IPS-18a (cell line): ENCODE measurements at regions not wholly inside any gene's neighbourhood (a gene's known extent, or its start where the extent isn't known, plus 50 kb on each side); places are given as distances from the start of the nearest gene placed in this dataset.

Experiments
- H3K27ac ChIP-seq: one replicate; pipeline ENCODE4 v1.5.1; 2013; ENCODE audit warnings: low read length
- H3K27me3 ChIP-seq: one replicate; pipeline ENCODE4 v1.6.1; 2013; ENCODE audit warnings: mild to moderate bottlenecking, low read length; ENCODE audit not compliant: control insufficient read depth, insufficient read depth
- H3K36me3 ChIP-seq: one replicate; pipeline ENCODE4 v1.6.1; 2013; ENCODE audit warnings: low read depth, low read length; ENCODE audit not compliant: control insufficient read depth
- H3K4me1 ChIP-seq: one replicate; pipeline ENCODE4 v1.6.1; 2013; ENCODE audit warnings: low read depth, low read length; ENCODE audit not compliant: control insufficient read depth
- H3K4me3 ChIP-seq: one replicate; pipeline ENCODE4 v1.5.1; 2013; ENCODE audit warnings: low read length
- H3K9ac ChIP-seq: one replicate; pipeline ENCODE4 v1.6.1; 2013; ENCODE audit warnings: mild to moderate bottlenecking, low read length, moderate library complexity
- H3K9me3 ChIP-seq: one replicate; pipeline ENCODE4 v1.6.1; 2013; ENCODE audit warnings: low read depth, low read length; ENCODE audit not compliant: control insufficient read depth

DNA sequence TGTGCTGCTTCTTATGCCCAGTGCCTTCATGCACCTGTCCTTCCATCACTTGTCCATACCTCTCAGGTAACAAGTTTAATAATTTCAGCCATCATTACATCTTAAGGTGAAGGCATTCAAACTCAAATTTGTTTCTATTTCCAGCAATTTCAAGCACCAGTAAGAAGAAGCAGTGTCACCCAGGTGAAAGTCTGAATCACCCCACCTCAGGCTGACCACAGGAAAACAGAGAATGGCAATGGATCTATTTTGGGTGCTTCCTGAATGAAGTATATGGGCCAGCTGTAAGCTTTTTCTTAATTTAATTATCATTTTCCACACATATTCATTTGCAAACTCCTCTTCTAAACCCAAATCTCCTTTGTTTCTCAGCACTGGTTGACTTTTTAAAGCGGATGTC lies 372.7 kb upstream of the SOX11 start:
- Histone ChIP-seq H3K4me3 (no peak overlapping the region), H3K4me1 (no peaks in the 10 kb centered on the region), H3K27ac (no peak overlapping the region), H3K27me3 (no peaks in the 10 kb centered on the region), H3K9me3 (no peaks in the 10 kb centered on the region), H3K9ac (no peak overlapping the region), H3K36me3 (no peaks in the 10 kb centered on the region)

DNA sequence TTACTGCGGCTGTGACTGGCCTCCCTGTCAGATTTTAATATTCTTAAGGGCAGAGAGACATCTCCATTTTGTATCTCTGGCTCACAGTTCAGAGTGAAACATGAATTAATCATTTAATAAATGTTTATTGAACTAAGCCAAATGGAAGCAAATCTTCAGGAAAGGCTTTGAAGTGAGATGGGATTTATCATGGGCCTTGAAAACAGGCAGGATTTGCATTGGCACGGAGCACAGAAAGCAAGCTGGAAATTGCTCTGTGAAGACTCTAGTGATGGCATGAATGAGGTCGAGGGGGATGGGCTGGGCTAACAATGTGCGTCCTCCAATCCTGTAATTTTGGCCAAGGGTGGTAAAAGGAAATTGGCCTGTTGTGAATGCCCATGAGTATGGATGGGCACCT lies 369.8 kb upstream of the SOX11 start:
- no peaks in the 10 kb centered on the region for H3K9me3 ChIP-seq
- no peak overlapping the region for H3K9ac ChIP-seq
- no peak overlapping the region for H3K4me3 ChIP-seq
- no peaks in the 10 kb centered on the region for H3K4me1 ChIP-seq
- no peak overlapping the region for H3K27ac ChIP-seq
- H3K36me3 ChIP-seq, result no peaks in the 10 kb centered on the region
- no peaks in the 10 kb centered on the region for H3K27me3 ChIP-seq

DNA sequence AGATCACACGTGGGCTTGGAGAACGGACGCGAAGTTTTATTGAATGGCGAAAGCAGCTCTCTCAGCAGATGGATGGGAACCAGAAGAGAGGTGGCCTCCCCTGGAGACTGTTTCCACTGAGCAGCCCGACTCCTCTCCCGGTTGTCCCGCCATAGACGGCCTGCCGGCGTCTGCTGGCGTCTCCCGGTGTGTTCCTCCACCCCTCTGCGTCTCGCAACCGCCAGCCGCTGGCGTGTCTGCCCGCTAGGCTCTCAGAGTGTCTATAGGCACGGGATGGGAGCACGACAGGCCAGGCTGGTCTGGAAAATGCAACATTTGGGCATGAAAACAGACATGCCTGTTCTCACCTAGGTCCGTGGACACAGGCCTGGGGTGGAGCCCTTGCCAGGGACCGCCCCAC lies 366.7 kb upstream of the SOX11 start:
- Histone ChIP-seq H3K9me3 (no peaks in the 10 kb centered on the region), H3K36me3 (no peaks in the 10 kb centered on the region), H3K9ac (no peak overlapping the region), H3K27ac (no peak overlapping the region), H3K4me3 (no peak overlapping the region), H3K4me1 (no peaks in the 10 kb centered on the region), H3K27me3 (no peaks in the 10 kb centered on the region)

DNA sequence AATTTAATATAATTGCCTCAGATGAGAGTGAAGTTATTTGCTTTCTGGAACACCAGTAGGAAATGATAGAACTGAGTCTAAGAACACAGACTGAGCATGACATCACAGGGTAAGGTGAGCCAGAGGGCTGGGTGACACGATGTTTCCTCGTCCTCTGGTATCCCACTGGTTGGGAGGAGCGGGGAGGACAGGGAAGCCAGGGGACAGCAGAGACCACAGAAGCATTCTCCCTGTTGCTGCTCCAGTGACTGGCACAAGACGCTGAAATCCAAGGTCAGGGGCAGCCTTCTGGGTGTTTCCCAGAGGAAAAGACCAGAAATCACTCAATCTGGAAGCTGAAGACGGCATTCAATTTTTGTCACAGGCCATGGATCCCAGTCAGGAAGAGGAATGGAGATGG lies 363.4 kb upstream of the SOX11 start:
- no peaks in the 10 kb centered on the region for H3K9me3 ChIP-seq
- H3K4me3 ChIP-seq, result no peak overlapping the region
- no peaks in the 10 kb centered on the region for H3K4me1 ChIP-seq
- no peak overlapping the region for H3K27ac ChIP-seq
- no peaks in the 10 kb centered on the region for H3K27me3 ChIP-seq
- H3K36me3 ChIP-seq, result no peaks in the 10 kb centered on the region
- no peak overlapping the region for H3K9ac ChIP-seq

DNA sequence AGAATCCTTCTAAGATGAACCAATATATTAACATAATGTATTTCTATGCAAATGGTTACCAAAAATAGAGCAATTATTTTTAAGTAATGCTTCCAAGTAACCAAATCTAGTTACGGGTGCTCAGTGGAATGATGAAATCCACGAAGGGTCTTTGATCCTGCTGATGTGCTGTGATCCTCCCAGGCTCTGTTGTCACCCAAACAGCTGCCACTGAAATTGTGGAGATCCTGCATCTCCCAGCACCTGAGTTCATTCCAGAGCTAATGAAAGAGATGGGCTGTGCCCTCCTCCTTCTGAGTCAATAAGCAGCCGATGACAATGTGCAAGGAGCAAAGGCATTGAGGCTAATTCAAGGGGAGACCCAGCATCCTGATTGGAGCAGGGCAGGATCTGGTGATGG lies 362.4 kb upstream of the SOX11 start:
- no peaks in the 10 kb centered on the region for H3K36me3 ChIP-seq
- H3K27ac ChIP-seq, result no peak overlapping the region
- no peak overlapping the region for H3K4me3 ChIP-seq
- no peaks in the 10 kb centered on the region for H3K4me1 ChIP-seq
- no peak overlapping the region for H3K9ac ChIP-seq
- no peaks in the 10 kb centered on the region for H3K9me3 ChIP-seq
- no peaks in the 10 kb centered on the region for H3K27me3 ChIP-seq

DNA sequence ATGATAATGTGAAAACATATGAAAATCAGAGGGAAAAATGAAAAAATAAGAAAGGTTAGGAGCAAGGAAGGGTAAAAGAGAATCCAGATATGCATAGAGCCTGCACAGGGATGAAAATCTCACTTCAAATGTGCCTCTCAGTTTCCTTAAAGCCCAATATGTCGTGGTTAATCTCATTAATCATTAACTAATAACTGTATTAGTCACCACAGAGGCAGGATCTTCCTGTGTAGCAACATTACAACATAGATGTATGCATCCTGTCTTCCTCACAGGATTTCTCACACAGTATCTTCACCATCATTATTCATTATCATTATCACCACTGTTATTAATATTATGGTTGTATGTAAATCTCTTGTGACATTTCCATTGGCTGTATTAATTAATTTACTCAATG lies 361.2 kb upstream of the SOX11 start:
- no peaks in the 10 kb centered on the region for H3K4me1 ChIP-seq
- no peak overlapping the region for H3K9ac ChIP-seq
- no peaks in the 10 kb centered on the region for H3K9me3 ChIP-seq
- H3K27ac ChIP-seq, result no peak overlapping the region
- no peak overlapping the region for H3K4me3 ChIP-seq
- no peaks in the 10 kb centered on the region for H3K36me3 ChIP-seq
- H3K27me3 ChIP-seq, result no peaks in the 10 kb centered on the region

DNA sequence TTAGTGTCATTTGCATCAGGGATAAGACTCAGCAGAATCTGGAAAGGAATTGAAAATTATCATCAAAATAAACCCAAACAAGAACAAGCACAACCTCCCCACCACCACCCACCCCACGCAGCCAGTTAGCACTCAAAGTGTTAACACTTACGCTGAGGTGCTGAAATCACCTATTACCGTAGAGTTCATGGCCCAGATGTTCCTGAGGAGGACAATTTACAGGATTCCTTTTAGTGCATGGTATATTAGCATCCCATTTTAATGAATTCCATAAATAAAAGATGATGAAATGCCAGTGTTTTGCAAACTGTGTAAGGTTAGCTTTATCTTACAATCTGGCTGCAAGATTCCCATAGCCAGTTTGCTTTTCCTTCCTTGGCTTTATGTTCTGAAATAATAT lies 359.3 kb upstream of the SOX11 start:
- Histone ChIP-seq H3K9me3 (no peaks in the 10 kb centered on the region), H3K27me3 (no peaks in the 10 kb centered on the region), H3K36me3 (no peaks in the 10 kb centered on the region), H3K4me1 (no peaks in the 10 kb centered on the region), H3K9ac (no peak overlapping the region), H3K4me3 (no peak overlapping the region), H3K27ac (no peak overlapping the region)

DNA sequence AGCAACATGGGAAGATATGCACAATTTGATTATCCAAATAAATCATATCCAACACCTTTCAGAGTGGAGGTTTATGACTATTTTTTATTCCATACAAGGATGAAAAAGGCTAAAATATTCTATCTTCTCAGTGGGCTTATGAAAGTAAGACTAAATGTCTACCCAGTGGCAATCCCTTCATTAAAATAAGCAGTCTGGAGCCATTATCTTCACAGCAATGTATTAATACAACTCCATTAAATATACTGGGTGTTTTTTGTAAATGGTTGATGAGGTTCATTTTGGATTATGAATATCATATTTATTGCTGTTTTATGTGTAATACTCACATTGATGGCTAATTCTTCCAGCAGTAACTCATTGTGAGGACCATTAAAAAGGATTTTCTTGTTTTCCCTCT lies 352.7 kb upstream of the SOX11 start:
- Histone ChIP-seq H3K4me3 (no peak overlapping the region), H3K9ac (no peak overlapping the region), H3K4me1 (no peaks in the 10 kb centered on the region), H3K9me3 (no peaks in the 10 kb centered on the region), H3K36me3 (no peaks in the 10 kb centered on the region), H3K27ac (no peak overlapping the region), H3K27me3 (no peaks in the 10 kb centered on the region)

DNA sequence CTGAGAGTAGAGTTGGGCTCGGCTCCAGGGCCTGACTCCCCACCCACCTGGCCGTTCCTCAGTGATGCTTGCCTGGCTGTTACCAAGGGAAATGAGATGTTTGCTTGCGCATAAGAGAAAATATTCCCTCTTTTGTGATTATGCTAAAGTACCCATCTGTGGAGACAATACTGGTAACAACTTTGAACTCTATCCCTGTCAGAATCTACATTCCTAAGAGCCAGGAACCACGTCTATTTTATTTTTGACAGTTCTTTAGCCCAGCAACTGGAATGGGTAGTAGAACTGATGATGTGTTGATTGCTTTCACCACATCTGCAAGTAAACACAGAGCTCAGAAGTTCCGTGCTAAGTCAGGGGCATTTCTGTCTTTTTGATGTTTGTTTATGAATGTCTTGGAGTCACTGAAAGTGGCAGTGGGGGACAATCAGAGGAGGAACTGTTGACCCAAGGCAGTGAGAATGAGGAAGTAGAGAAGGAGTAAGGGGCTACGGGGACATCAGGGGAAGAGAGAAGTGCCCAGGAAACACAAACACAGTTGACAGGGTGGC lies 348.3 kb upstream of the SOX11 start:
- no peaks in the 10 kb centered on the region for H3K36me3 ChIP-seq
- no peak overlapping the region for H3K4me3 ChIP-seq
- H3K27me3 ChIP-seq, result no peaks in the 10 kb centered on the region
- H3K9ac ChIP-seq, result no peak overlapping the region
- H3K9me3 ChIP-seq, result no peaks in the 10 kb centered on the region
- H3K27ac ChIP-seq, result no peak overlapping the region
- H3K4me1 ChIP-seq, result no peaks in the 10 kb centered on the region

DNA sequence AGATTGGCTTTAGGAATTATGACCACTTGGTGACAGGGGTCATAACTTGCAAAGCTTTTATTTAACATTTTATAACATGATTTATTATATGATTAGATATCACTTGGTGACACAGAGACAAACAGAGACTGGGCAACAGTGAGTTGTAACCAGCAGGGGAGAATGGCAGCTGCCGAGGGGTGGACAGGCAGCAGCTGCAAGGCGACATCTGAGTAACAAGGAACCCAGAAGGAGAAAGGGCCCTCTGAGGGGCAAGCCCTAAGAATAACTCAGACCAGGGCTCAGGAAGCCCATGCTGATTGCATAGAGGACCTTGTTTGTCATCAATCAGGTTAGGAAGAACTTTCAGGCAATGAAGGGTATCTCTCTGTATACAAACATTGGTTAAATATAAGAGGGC lies 339.9 kb upstream of the SOX11 start:
- Histone ChIP-seq H3K27me3 (no peaks in the 10 kb centered on the region), H3K36me3 (no peaks in the 10 kb centered on the region), H3K27ac (no peak overlapping the region), H3K4me3 (no peak overlapping the region), H3K9ac (no peak overlapping the region), H3K4me1 (no peaks in the 10 kb centered on the region), H3K9me3 (no peaks in the 10 kb centered on the region)

DNA sequence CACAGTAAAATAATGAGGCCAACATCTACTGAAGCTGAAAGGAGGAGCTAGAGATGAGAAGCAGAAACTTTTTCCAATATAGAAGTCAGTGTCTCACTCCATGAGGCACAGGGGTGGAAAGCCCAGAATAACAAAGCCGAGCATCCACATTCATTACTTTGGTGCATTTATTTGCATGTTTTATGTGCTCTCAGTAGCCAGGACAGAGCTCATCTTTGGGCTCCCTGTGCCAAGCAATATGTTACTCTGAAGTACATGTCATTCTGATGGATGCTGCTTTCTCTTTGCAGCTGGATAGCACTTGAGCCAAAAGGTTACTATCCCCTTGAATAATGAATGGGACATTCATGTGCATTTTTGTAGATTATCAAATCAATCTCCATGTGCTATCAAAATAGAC lies 338.6 kb upstream of the SOX11 start:
- Histone ChIP-seq H3K4me3 (no peak overlapping the region), H3K27me3 (no peaks in the 10 kb centered on the region), H3K9ac (no peak overlapping the region), H3K4me1 (no peaks in the 10 kb centered on the region), H3K9me3 (no peaks in the 10 kb centered on the region), H3K36me3 (no peaks in the 10 kb centered on the region), H3K27ac (no peak overlapping the region)

DNA sequence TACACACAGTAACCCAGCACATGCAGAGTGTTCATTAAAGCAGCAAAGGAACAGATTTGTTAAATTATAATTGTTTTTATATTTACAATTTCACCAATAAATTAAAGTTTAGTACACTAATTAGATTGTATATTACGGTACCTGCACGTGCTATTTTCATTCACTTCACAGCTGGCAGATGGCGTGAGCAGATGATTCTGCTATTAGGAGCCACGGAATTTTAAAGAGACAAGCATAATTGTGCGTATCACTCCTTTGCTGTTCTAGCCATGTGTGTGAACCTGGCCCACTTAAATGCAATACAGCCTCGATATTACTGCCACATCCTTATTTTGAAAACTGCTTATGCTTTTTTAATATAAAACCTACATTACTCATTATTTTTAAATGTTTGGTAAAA lies 332.8 kb upstream of the SOX11 start:
- no peaks in the 10 kb centered on the region for H3K4me1 ChIP-seq
- no peak overlapping the region for H3K27ac ChIP-seq
- no peak overlapping the region for H3K9ac ChIP-seq
- H3K36me3 ChIP-seq, result no peaks in the 10 kb centered on the region
- H3K27me3 ChIP-seq, result no peaks in the 10 kb centered on the region
- no peaks in the 10 kb centered on the region for H3K9me3 ChIP-seq
- H3K4me3 ChIP-seq, result no peak overlapping the region
